Cardiac muscle cell (in vitro differentiated cells and primary cell): ENCODE measurements at regions not wholly inside any gene's neighbourhood (a gene's known extent, or its start where the extent isn't known, plus 50 kb on each side); places are given as distances from the start of the nearest gene placed in this dataset.
"Not testable (repeated sequence)": the region's sequence is repeated elsewhere in the genome, so short reads cannot be mapped to it uniquely, and the experiment has no call there.

Experiments
- DNase-seq, 2 donors: peaks; one replicate each; pipeline versions ENCODE4 v3.0.0 to v3.0.0-alpha.2; 2010 to 2017; ENCODE audit warnings: low read depth in 1 of 2, low spot score in 1 of 2
- H3K27ac ChIP-seq: fragments of 200-600 bp; sonication (generic); 2 replicates; pipeline ENCODE4 v1.5.1; 2016
- H3K27me3 ChIP-seq: fragments of 200-600 bp; sonication (generic); 2 replicates; pipeline ENCODE4 v1.6.0; 2016; ENCODE audit warnings: control low read depth
- H3K36me3 ChIP-seq: fragments of 200-600 bp; sonication (generic); 2 replicates; pipeline ENCODE4 v1.5.1; 2016; ENCODE audit warnings: control low read depth
- H3K4me1 ChIP-seq: fragments of 200-600 bp; sonication (generic); 2 replicates; pipeline ENCODE4 v1.8.1; 2017; ENCODE audit warnings: low read depth, mild to moderate bottlenecking, mixed run types
- H3K4me3 ChIP-seq: fragments of 200-600 bp; sonication (generic); 2 replicates; pipeline ENCODE4 v1.5.1; 2016; ENCODE audit warnings: mild to moderate bottlenecking
- H3K9me3 ChIP-seq: fragments of 200-600 bp; sonication (generic); 2 replicates; pipeline ENCODE4 v1.5.1; 2017; ENCODE audit warnings: low read depth, mild to moderate bottlenecking, control low read depth
- TF ChIP-seq, protein P1 (sequence below): IDR thresholded peaks from 2 replicates; pipeline ENCODE4 v1.5.1; 2012; ENCODE audit warnings: low read depth, mild to moderate bottlenecking, low read length

DNA sequence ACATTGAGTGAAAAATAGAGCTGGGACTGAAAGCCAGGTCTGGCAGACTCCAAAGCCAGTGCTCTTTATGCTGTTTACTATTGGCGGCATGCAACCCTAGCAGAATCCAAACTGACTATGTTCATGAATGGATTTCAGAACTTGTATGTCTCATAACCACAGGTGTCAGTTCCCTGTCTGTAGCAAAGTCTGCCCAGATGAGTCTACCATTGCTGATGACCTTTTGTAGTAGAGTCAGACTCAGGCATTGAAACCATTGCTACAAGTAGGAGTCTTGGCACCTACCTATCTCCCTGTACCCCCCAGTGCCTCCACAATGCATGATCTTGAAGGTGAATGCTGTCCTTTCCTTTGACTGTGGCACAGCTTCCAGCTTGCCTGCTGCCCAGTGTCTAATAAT is 157.2 kb upstream of the ROPN1 start:
- Histone ChIP-seq H3K4me3 (no peak overlapping the region), H3K36me3 (no peaks in the 10 kb centered on the region), H3K9me3 (no peaks in the 10 kb centered on the region), H3K27me3 (peaks cover 34% of the 10 kb centered on the region), H3K27ac (no peak overlapping the region), H3K4me1 (no peaks in the 10 kb centered on the region)
- DNase-seq, result no peak
- TF ChIP-seq, protein P1, sequence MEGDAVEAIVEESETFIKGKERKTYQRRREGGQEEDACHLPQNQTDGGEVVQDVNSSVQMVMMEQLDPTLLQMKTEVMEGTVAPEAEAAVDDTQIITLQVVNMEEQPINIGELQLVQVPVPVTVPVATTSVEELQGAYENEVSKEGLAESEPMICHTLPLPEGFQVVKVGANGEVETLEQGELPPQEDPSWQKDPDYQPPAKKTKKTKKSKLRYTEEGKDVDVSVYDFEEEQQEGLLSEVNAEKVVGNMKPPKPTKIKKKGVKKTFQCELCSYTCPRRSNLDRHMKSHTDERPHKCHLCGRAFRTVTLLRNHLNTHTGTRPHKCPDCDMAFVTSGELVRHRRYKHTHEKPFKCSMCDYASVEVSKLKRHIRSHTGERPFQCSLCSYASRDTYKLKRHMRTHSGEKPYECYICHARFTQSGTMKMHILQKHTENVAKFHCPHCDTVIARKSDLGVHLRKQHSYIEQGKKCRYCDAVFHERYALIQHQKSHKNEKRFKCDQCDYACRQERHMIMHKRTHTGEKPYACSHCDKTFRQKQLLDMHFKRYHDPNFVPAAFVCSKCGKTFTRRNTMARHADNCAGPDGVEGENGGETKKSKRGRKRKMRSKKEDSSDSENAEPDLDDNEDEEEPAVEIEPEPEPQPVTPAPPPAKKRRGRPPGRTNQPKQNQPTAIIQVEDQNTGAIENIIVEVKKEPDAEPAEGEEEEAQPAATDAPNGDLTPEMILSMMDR, result no peak

DNA sequence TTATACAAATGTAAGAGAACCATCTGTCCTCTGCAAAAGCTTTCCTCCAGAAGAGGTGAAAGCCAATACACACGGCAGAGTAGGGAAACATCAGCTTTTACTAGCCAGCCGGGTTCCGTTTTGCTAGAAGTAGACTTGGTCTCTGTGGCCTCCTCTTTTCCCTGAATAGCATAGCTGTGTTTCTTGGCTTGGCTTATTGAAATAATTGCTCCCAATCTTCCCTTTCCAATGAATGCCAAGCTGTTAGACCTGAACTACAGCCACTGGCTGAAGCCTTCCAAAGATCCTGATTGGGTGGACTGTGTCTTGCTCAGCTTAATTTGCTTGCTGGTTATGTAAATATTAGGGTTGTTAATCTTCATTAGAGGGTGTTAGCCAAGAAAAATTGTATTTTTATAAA is 157.8 kb upstream of the ROPN1 start:
- H3K4me3 ChIP-seq, result no peak overlapping the region
- H3K27me3 ChIP-seq, result peaks cover 31% of the 10 kb centered on the region
- DNase-seq, result no peak
- TF ChIP-seq, protein P1, result no peak
- no peaks in the 10 kb centered on the region for H3K36me3 ChIP-seq
- no peak overlapping the region for H3K27ac ChIP-seq
- no peaks in the 10 kb centered on the region for H3K9me3 ChIP-seq
- no peaks in the 10 kb centered on the region for H3K4me1 ChIP-seq

DNA sequence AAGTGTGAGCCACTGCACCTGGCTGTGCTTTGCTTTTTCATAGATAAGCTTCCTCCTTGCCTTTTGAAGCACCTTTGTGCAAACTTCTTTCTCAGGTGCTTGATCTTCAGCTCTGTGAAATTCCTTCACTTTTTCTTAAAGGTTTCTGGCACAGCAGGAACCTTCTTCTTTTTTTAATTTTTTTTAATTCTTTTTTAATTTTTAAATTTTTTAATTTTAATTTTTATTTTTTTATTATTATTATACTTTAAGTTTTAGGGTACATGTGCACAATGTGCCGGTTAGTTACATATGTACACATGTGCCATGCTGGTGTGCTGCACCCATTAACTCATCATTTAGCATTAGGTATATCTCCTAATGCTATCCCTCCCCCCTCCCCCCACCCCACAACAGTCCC is 161.0 kb upstream of the ROPN1 start:
- H3K36me3 ChIP-seq, H3K27ac ChIP-seq, H3K4me1 ChIP-seq, H3K9me3 ChIP-seq, H3K4me3 ChIP-seq, DNase-seq: not testable (repeated sequence)
- H3K27me3 ChIP-seq, result peaks cover 19% of the 10 kb centered on the region

DNA sequence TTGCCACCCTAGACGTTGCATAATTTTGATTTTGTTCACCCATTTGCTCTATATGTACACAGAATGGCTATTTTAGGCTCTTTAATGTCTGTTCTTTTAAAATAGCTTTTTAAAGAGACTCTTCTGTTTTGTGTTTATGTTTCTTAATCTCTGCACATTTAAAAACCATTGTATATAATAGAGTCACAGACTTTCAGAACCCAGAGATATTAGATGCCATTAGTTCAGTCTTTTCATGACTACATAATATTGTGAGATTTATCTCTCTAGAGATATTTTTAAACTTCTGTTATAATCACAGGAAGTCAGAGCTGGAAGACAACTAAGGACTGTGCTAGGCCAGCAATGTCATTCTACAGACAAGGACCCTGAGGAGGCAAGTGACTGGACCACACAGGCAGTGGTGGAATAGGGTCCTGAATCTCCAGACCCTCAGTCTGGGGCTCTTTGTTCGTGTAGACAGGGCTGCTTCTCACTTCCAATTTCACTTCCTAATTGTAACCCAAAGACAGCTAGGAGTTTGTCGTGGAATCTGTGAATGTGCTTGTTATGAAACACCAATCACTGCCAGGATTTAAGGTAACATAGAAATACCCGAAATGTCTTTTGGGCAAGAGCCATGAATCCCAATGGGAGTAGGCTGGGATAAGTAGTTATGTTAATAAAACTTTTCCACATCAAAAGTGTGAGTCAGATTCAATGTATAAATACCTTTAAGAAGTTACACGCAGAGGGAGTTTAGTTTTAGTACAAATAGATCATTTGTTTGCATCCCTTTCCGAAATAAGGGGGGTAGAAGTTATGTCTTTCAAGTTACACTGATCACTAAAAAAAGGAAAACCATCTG is 165.2 kb upstream of the ROPN1 start:
- no peaks in the 10 kb centered on the region for H3K4me1 ChIP-seq
- DNase-seq, result no peak
- peaks cover 17% of the 10 kb centered on the region for H3K27me3 ChIP-seq
- H3K4me3 ChIP-seq, result no peak overlapping the region
- no peak overlapping the region for H3K27ac ChIP-seq
- H3K36me3 ChIP-seq, result no peaks in the 10 kb centered on the region
- TF ChIP-seq, protein P1, result no peak
- H3K9me3 ChIP-seq, result no peaks in the 10 kb centered on the region

DNA sequence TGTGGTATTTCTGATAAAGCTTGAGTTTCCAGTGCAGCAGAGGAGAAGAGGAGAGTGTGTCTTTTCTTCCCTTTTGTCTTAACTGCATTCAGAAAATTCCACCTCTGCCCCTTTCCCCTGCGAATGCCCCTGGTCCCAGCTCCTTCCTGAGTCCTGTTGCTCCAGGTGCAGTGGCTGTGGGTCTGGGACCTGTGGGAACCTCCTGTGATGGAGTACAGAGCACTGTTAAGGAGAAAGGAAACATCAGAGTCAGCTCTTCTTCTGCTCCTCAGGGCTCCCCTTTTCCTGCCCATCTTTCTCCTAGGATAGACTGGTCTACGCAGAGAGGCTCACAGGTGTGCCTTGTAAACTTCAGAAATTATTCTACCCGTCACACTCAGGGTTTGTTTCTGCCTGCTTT is 165.8 kb upstream of the ROPN1 start:
- Histone ChIP-seq H3K4me3 (no peak overlapping the region), H3K9me3 (no peaks in the 10 kb centered on the region), H3K27me3 (peaks cover 17% of the 10 kb centered on the region), H3K36me3 (no peaks in the 10 kb centered on the region), H3K4me1 (no peaks in the 10 kb centered on the region), H3K27ac (no peak overlapping the region)
- no peak for DNase-seq
- TF ChIP-seq, protein P1, result no peak

DNA sequence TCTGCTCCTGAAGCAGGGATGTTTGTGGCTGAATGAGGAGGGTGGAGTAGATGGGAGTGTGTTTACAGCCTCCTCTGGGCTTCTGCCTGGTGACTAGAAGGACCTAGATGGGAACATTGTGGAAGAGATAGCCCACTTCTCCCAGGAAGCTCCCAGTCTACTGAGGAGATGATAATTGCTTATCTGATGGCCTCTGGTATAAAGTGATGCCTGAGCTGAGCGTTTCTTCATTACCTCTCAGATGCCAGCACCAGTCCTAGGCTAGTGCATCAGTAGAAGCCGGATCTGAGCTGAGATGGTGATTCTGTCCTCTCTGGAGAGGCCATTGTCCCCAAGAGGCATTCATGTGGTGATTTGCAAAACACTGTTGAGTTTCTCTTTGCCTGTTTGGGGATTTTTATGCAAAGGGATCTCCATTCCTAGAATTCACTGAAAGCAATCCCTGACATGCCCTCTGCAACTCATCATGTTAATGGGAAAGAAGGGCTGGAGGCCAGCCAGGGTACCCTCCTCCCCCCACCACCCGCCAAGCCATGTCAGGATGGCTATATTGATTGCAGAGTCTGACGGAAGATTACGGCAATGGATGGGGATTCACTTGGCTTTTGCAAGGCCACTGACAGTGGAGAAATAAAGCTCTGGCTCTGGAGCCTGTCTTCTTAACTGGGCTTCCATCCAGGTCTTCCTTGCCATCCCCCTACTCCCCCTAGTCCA is 166.4 kb upstream of the ROPN1 start:
- H3K36me3 ChIP-seq, result no peaks in the 10 kb centered on the region
- H3K4me1 ChIP-seq, result no peaks in the 10 kb centered on the region
- H3K27me3 ChIP-seq, result peaks cover 18% of the 10 kb centered on the region
- TF ChIP-seq, protein P1, result no peak
- no peak overlapping the region for H3K4me3 ChIP-seq
- H3K27ac ChIP-seq, result no peak overlapping the region
- no peak for DNase-seq
- H3K9me3 ChIP-seq, result no peaks in the 10 kb centered on the region
